Inferior parietal cortex (tissue), 1 donor: ENCODE measurements at regions not wholly inside any gene's neighbourhood (a gene's known extent, or its start where the extent isn't known, plus 50 kb on each side); places are given as distances from the start of the nearest gene placed in this dataset.
A peak's percentile ranks its signal among the peaks of the same experiment; 100 is the strongest.

Experiments
- DNase-seq: peaks from one replicate; pipeline ENCODE4 v3.0.0-alpha.2; 2016; ENCODE audit errors: extremely low spot score

DNA sequence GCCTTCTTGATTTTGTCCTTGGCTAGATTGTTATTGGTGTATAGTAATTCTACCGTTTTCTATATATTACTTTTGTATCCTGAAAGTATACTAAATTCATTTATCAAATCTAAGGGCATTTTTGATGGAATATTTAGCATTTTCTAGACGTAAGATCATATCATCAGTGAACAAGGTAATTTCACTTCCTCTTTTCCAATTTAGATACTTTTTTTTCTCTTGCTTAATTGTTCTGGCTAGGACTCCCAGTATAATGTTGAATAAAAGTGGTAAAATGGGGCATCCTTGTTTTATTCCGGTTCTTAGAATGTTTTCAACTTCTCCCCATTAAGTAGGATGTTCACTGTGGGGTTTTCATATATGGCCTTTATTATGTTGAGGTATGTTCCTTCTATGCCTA, 260.7 kb downstream of the POLR1F start:
- DNase-seq = no peak

DNA sequence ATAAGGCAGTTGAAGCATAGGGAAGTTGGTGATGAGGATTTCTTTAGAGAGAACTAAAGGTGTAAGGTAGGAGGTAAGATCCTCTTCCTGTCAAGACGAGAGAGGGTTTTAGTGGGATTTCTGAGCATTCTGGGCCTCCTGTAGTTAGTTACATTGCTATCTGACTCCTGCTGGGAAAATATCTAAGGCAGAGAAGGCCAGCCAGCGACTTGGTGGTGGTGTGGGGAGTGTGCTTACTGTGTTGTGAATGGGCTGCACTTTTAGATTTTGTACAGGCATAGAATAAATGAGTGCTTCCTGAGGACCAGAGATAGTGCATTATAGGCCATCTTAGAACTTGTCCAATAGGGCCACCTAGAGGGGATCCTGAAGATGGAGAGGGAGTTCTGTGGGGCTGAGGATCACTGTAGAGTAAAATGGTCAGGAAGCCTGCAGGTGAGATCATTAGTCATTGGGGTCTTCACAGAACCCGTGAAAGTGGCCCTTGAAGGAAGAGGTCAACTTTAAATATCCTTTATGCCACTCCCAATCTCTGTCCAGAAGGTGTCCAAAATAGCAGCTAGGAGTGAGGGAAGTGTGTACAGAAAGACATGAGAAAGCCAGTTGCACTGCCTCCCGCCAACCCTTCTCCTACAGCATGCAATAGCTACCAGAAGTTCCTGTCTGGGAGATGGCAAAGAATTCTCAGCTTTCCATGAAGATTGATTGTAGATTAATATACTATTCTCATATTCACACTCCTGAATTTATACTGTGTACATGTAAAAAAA, 266.6 kb downstream of the POLR1F start:
- no peak for DNase-seq

DNA sequence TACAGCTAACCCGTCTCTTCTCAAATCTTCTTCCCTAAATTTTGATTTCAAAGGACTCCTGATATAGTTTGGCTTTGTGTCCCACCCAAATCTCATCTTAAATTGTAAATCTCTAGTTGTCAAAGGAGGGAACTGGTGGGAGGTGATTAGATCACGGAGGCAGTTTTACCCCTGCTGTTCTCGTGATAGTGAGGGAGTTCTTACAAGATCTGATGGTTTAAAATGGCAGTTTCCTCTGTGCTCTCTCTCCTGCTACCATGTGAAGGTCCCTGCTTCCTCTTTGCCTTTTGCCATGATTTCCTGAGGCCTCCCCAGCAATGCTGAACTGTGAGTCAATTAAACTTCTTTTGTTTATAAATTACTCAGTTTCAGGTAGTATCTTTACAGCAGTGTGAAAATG, 269.3 kb downstream of the POLR1F start:
- DNase-seq = no peak

DNA sequence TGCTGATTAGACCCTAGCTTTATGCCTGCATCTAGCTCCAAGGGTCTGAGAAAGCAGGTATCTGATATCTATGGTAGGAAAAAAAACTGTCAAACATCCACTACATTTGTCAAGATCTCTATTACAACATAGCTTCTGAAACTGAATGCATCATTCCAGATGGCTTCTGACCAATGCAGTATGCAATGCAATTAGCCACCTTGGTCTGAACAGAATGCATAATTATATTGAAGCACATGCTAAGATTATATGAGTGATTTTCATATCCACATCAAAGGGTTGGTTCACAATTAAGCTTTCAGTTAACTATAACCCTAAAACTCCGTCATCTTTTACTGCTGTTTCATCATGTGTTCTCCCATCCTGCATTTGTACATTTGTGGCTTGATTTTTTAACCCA, 271.4 kb downstream of the POLR1F start:
- DNase-seq = no peak

DNA sequence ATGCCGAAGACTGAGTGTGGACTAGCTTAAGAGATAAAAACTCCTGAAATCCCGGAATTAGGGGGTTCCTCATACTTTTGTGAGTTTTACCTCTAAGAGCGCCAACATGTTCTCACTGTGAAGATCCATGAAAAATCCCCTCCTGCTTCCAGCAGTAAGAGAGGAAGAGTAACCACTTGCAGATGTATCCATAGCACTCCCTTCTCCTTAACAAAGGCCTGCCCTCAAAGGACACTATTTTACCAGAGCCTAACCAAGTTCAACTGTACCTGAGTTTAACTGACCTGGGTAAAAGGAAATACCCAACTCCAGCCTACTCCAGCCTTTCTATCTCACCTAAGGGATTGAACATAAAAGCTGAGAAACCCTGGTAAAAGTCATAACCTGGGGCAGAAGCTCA, 280.9 kb downstream of the POLR1F start:
- DNase-seq = no peak

DNA sequence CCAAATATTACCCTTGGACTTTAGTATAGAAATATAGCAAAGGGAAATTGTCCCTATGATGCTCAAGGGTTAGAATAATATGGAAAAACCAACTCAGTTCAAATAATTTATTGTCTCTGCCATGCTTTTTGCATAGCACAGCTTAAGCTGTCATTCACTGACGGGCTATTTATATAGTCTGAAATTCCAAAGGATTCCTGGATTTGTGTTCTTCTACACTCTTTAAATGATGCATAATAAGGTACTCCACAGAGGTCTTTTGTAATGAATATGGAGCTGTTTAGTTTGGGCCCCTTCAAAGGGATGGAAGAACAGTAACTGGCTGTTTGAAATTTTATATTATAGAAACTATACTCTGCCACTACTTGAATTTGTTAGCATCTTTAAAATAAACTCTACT, 276.6 kb upstream of the FERD3L start:
- DNase-seq = no peak

DNA sequence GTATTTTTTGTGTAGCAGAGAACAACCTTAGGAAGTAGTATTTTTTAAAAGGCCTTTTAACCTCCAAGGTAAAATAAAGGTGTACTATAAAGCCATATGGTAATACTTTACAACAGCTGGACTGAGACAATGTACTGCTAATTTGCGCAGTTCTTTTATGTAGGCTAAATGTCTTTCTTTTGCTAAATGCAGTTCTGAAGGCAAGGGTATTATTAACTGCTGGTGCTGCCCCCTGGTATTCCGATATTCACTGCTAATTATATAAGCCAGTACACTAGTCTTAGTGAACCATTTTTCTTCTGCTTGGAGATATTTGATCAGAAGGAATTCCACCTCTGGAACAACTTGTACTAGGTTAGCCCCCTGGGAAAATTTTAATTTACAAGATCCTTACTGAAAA, 272.0 kb upstream of the FERD3L start:
- no peak for DNase-seq

DNA sequence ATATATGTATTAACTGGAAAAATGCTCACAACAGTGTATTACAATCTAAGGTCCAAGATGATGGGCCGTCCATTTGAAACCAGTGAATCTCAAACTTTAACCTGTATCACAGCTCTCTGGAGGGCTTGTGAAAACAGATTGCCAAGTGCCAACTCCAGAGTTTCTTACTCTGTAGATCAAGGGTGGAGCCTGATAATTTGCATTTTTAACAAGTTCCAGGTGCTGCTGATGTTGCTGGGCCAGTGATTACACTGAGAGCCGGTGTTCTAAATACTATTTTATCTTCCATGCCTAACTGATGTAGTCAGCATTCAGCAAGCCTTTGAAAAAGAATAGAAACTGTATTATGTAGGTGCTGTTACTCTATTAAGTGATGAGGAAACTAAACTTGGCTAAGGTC, 269.9 kb upstream of the FERD3L start:
- no peak for DNase-seq

DNA sequence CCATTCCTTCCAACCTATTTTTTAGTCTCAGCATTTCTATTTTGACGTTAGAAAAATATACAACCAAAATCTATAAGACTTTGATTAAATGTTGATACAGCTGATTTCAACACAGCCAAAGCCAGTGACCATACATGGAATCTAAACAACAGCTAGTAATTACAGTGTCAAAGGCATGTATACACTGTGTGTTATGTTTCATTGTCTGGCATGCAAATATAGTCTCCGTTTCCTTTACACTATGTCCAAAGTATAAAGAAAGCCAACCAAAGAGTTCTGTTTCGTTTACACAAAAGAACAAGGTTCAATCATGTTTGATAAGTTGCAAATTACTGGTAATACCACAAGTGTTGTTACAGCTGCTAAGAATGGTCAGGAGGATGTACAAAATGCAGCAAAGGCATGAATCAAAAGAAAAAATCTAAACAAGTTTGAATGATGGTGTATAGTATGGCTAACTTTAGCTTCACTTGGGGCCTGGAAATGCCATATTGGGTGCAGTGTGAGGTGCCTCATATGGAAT, 268.3 kb upstream of the FERD3L start:
- no peak for DNase-seq

DNA sequence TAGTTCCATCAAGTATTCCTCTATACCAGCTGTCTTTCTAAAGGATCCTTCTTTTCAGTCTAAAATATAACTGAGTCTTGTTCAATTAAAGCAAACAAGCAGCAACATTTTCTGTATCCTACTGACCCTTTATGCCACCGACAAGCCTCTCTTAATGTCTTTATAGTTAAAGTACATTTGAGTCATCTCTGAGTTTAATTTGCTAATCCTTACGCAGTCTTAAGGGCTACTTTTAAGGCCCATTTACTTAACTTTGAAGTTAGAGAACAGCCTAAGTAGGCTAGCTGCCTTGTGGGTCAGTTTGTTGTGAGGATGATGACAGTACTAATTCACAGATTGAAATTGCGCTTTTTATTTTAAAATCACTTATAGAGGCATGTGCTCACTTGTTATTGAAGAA, 265.5 kb upstream of the FERD3L start:
- no peak for DNase-seq

DNA sequence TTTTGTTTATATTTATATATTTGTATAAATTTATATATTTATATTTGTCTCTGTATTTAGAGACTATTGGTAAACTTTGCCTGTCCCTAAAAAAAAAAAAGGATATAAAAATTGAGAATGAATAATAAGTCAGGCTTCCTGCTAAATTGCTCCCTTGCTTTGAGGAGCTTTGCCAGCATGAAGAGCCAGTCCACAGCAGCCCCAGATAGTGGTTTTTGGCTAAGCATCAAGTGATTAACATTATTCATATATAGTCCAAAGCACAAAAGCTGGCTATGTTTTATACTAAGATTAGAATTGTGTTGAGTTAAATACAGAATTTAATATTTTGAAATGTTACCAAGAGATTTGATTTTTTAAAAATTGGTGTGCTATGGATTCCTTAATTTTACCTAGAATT, 264.9 kb upstream of the FERD3L start:
- DNase-seq = no peak

DNA sequence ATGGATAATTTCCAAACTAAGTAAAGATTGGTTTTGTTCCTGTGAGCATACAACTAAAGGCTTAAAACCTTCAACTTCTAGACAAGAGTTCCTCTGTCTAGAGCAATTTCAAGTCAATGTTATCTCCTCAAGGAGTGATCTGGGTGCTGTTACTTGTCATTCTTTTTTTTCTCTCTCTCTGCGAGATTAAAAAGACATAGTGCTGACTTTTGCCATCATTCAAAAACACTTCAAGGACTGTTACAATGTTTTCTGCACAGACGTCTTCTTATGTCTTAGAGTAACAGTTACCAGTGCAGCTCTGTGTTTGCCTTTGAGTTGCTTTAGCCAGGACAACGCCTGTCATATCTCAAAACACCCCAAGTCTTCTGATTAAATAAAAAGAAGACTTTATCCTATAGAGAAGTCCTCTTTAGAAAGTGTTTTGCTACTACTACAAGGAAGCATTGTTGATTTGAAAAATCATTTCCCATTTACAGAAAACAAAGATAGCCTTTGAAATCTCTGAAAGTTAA, 263.5 kb upstream of the FERD3L start:
- DNase-seq = no peak

DNA sequence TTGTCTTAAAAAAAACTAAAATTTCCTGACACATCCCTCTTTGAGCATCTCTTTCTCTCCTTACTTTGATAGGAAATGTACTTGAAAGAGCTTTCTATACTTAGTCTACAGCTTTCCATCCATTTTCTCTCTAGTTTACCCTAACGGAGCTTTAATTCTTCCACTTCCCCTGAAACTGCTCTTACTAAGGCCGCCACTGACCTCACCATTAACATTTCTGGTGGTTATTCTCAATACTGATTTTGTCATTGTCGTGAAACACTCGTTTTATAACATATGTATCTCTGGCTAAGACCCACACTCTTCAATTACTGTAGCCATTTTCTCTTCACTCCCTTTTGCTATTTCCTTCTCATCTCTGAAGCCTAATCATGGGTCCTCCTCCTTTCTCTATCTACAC, 262.0 kb upstream of the FERD3L start:
- no peak for DNase-seq

DNA sequence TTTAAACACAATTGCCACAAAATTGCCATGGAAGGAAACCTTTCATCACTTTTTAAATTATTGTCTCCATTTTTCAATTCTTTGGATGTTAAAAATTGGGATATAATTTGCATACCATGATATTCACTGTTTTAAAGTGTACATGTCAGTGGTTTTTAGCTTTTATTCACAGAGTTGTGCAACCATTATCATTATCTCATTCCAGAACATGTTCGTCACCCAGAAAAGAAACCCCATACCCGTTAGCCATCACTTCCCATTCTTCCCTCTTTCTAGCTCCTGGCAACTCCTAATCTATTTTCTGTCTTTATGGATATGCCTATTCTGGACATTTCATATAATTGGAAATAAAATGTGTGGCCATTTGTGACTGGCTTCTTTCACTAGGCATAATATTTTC, 260.3 kb upstream of the FERD3L start:
- DNase-seq = no peak

DNA sequence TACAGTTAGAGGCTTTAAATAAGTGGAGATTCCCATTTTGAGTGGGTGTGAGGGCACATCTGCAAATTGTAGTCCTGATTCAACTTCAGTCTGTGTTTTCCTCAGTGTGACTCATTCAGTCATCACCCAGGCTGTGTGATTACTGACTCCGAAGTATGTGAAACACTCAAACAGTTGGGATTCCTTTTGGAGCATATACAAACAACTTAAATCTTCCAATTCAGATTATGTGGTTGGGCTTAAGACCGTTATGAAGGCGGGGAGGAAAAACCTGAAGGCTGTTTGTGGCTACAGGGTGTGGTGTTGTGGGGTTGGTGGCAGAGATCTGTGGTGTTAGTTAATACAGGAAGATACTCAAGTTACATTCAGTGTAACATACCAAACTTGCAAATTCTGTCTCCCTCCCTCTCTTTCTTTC, 259.7 kb upstream of the FERD3L start:
- DNase-seq = peak; percentile 5

DNA sequence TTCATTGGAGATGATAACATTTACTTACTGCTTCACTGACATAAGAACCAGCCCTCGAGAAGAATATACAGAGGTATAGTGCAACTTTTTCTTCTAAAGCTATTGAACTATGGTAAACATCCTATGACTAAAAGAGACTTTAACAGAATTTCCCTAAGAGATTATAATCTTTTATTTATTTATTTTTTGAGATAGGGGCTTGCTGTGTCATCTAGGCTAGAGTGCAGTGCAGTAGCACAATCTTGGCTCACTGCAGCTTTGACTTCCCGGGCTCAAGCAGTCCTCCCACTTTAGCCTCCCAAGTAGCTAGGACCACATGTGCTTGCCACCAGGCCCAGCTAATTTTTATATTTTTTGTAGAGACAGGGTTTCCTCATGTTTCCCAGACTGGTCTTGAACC, 258.5 kb upstream of the FERD3L start:
- no peak for DNase-seq

DNA sequence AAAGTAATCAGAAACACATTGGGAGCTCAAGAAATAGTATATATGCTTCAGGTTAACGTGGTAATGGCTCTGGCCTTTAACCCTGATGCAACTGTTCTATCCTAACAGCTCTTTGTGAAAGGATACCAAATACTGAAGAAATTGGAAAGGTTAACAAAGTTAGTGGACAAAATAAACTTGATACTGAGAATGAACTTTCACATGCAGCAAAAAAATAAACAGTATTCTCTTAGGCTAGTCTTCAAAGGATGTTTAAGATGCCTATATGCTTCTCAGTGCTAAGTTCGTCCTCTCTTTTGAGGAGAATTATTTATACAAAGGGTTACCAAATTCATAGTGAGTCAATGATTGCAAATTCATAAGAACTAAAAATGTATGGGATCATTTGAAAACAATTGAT, 256.2 kb upstream of the FERD3L start:
- DNase-seq = no peak

DNA sequence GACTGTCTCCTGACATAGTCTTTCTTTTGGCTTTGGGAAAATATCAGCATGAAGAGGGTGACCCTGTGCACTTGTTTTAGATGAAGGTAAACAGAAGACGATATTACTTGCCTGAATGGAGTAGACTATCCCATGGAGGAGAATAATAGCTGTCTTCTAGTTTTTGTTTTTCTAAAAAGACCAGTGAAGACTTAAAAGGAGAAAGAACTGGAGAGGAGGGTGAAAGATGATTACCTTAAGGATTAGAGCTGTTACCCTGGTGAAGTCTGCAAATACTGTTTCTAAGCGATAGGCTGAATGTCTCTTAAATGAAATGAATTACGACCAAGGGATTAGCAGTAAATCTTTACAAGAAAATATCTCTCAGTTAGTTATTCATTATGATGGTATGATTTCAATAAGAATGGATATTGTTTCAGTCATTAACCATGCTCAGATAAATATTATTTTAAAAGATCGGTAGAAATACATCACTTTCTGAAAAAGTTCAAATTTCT, 255.6 kb upstream of the FERD3L start:
- DNase-seq = no peak

DNA sequence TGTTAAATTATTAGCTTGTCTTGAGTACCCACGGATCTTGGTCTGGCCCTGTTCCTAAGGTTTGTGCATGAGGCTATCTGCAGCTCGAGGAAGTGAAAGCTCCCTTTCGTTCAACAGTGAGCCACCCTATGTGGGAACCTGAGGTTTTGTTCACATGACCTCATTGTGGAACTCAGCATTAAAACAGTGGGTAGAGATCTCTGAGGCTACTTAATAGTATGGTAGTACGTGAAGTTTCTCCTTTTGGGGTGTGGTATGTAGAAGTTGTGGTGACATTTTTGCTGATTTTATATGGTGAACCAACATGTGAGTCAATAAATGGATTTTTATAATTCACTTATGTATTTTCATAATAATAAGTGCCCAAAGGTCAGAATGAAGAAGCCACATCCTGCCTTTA, 252.7 kb upstream of the FERD3L start:
- DNase-seq = no peak

DNA sequence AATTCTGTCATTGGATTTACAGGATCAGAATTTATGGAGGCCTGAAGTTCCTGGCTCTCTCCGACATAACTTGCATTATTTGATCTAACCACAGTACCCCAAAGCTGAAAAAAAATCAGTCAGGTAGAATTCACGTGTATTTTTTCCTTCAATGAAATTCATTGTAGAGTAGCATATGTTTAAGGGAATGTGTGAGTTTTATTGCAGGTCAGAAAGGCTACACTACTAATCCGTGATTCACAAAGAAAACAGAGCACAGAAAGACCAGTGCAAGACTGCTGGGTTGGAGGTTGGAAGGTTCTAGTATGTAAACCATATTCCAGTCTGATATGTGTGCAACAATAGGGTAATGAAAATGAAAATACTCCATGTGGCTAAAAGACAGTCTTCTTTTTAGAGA, 247.0 kb upstream of the FERD3L start:
- no peak for DNase-seq

DNA sequence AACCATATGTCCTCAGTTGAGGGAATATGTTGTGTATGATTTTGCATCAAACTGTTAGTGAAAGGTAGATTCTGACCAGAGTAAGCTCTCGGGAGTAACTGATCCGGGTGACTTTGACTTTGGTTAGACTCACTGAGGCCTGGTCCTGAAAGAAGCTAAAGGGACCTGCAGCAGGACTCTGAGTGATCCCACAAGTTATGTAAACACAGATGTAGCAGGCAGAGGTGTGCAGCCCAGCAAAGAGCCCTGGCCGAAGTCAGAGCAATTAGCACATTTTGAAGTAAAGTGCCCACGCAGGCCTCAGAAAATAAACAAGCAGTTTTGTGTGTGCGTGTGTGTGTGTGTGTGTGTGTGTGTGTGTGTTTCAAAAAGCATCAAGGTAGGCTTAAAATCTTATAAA, 245.6 kb upstream of the FERD3L start:
- no peak for DNase-seq

DNA sequence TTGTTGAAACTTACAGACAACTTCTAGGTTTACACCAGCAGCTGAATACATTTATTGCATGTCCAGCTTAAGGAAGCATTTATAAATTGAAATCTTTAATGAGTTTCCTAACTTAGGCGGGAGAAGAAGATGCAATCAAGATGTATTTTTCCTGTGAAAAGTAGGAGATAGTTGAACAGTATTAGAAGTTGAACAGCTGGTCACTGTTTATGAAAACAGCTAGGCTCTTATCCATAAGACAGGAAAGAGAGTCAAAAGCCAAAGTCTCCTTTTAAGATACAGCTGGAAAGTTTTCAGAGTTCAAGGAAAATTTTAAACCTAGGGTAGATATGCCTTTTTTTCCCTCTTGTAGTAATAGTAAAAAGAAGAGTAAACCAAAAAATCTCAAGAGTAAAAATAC, 236.1 kb upstream of the FERD3L start:
- no peak for DNase-seq

DNA sequence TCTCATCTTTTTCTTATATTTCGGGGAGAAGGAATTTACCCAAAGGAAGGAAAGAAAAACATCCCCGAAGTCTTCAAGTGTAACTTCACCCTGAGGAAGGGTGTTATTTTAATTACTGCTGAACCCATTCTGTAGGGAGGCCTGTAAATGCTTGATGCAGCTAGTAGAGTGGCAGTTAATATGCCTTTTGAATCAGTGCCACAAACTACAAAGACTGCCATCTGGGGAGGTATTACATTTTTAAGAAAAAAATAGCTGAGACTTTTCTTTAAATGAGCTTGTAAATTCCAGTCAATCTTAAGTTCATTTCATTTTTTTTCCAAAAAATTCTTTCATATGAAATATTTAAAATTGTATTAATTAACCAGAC, 233.1 kb upstream of the FERD3L start:
- no peak for DNase-seq
